ENCODE measurements at regions not wholly inside any gene's neighbourhood (a gene's known extent, or its start where the extent isn't known, plus 50 kb on each side); places are given as distances from the start of the nearest gene placed in this dataset.

- H3K4me1 ChIP-seq, result no peaks in the 10 kb centered on the region
- no peak for TF ChIP-seq CTCF (IDR thresholded peaks at IDR 0.05; ENCODE audit: borderline replicate concordance)
- no peaks in the 10 kb centered on the region for H3K9me3 ChIP-seq (replicated peaks)
- H3K27ac ChIP-seq (replicated peaks), result no peak overlapping the region
- no peak overlapping the region for H3K4me3 ChIP-seq
- H3K36me3 ChIP-seq, result no peaks in the 10 kb centered on the region
- DNase-seq, result no peak
- H3K27me3 ChIP-seq (ENCODE audit: low read depth), result no peaks in the 10 kb centered on the region
- intact Hi-C loops (cut with micrococcal nuclease), result no loop called here
Observed at GRCh38 chr3:132777171-132777570, 55.0 kb upstream of the NPHP3 start.

- H3K27me3 ChIP-seq (ENCODE audit: low read depth), result peaks cover 9% of the 10 kb centered on the region
- intact Hi-C loops (cut with micrococcal nuclease), result no loop called here
- no peaks in the 10 kb centered on the region for H3K4me1 ChIP-seq
- peak overlapping the region; percentile 50 for H3K27ac ChIP-seq (replicated peaks)
- DNase-seq, result no peak
- no peak overlapping the region for H3K4me3 ChIP-seq
- no peaks in the 10 kb centered on the region for H3K36me3 ChIP-seq
- H3K9me3 ChIP-seq (replicated peaks), result no peaks in the 10 kb centered on the region
- no peak for TF ChIP-seq CTCF (IDR thresholded peaks at IDR 0.05; ENCODE audit: borderline replicate concordance)
Observed at GRCh38 chr3:132773071-132773619, 50.9 kb upstream of the NPHP3 start.

GRCh38 chr3:132772252-132772651 is 50.0 kb upstream of the NPHP3 start:
- peak overlapping the region; percentile 53 for H3K27ac ChIP-seq (replicated peaks)

More at GRCh38 chr3:132772252-132772651, 50.0 kb upstream of the NPHP3 start:
- intact Hi-C loops (cut with micrococcal nuclease), result no loop called here
- no peak for TF ChIP-seq CTCF (IDR thresholded peaks at IDR 0.05; ENCODE audit: borderline replicate concordance)
- Histone ChIP-seq H3K4me1 (no peaks in the 10 kb centered on the region), H3K36me3 (no peaks in the 10 kb centered on the region), H3K27me3 (ENCODE audit: low read depth) (peaks cover 10% of the 10 kb centered on the region), H3K9me3 (replicated peaks) (peaks cover 4% of the 10 kb centered on the region), H3K4me3 (no peak overlapping the region)
- DNase-seq, result no peak

Measured in left ventricle myocardium inferior (tissue), 1 donor.